Ovary (tissue), 3 donors: ENCODE measurements at regions not wholly inside any gene's neighbourhood (a gene's known extent, or its start where the extent isn't known, plus 50 kb on each side); places are given as distances from the start of the nearest gene placed in this dataset.

ENCODE experiments used
- POLR2A ChIP-seq: fragments of 450-650 bp; IDR thresholded peaks from one replicate; pipeline ENCODE4 v1.6.1; 2017; ENCODE audit warnings: antibody characterized with exemption, mild to moderate bottlenecking, moderate library complexity
- TF ChIP-seq, protein P1 (sequence below), 3 donors: fragments of 450-650 bp in 2 of 3; fragments of 200-600 bp in 1 of 3; IDR thresholded peaks; one replicate each; pipeline versions ENCODE4 v1.5.1 to v1.8.0; 2016 to 2022; ENCODE audit warnings: antibody characterized with exemption in 3 of 3, mild to moderate bottlenecking in 1 of 3
- donor health status: DM: no; HTN: no; CAD: no.

GRCh38 chr7:106183952-106184351 lies 71.8 kb upstream of the SYPL1 start:
- TF ChIP-seq, protein P1, sequence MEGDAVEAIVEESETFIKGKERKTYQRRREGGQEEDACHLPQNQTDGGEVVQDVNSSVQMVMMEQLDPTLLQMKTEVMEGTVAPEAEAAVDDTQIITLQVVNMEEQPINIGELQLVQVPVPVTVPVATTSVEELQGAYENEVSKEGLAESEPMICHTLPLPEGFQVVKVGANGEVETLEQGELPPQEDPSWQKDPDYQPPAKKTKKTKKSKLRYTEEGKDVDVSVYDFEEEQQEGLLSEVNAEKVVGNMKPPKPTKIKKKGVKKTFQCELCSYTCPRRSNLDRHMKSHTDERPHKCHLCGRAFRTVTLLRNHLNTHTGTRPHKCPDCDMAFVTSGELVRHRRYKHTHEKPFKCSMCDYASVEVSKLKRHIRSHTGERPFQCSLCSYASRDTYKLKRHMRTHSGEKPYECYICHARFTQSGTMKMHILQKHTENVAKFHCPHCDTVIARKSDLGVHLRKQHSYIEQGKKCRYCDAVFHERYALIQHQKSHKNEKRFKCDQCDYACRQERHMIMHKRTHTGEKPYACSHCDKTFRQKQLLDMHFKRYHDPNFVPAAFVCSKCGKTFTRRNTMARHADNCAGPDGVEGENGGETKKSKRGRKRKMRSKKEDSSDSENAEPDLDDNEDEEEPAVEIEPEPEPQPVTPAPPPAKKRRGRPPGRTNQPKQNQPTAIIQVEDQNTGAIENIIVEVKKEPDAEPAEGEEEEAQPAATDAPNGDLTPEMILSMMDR (IDR thresholded peaks at IDR 0.05) = no peak
- TF ChIP-seq POLR2A = no peak
